ENCODE measurements at regions not wholly inside any gene's neighbourhood (a gene's known extent, or its start where the extent isn't known, plus 50 kb on each side); places are given as distances from the start of the nearest gene placed in this dataset.
"Not testable (repeated sequence)": the region's sequence is repeated elsewhere in the genome, so short reads cannot be mapped to it uniquely, and the experiment has no call there.

GRCh38 chr11:46208803-46209202 lies 68.7 kb upstream of the CREB3L1 start:
- H3K27ac ChIP-seq (ENCODE audit: low read depth, low read length), result no peak overlapping the region

GRCh38 chr11:46207270-46207669 lies 70.2 kb upstream of the CREB3L1 start:
- Histone ChIP-seq H3K4me3 (ENCODE audit: low read depth, low read length) (no peak overlapping the region), H3K79me2 (ENCODE audit: control insufficient read depth, insufficient read depth, low read length, unreplicated experiment) (no peaks in the 10 kb centered on the region), H3K27ac (ENCODE audit: low read depth, low read length) (no peak overlapping the region), H2AFZ (ENCODE audit: low read length, unreplicated experiment) (no peak overlapping the region), H3K27me3 (ENCODE audit: insufficient read depth, low read length) (no peaks in the 10 kb centered on the region), H3K4me1 (ENCODE audit: control insufficient read depth, insufficient read depth, low read length, unreplicated experiment) (peaks cover 11% of the 10 kb centered on the region), H3K36me3 (ENCODE audit: insufficient read depth, low read length) (no peaks in the 10 kb centered on the region)

More at GRCh38 chr11:46208803-46209202, 68.7 kb upstream of the CREB3L1 start:
- no peak overlapping the region for H2AFZ ChIP-seq (ENCODE audit: low read length, unreplicated experiment)
- no peaks in the 10 kb centered on the region for H3K27me3 ChIP-seq (ENCODE audit: insufficient read depth, low read length)
- H3K4me1 ChIP-seq (ENCODE audit: control insufficient read depth, insufficient read depth, low read length, unreplicated experiment), result peaks cover 11% of the 10 kb centered on the region
- no peak overlapping the region for H3K4me3 ChIP-seq (ENCODE audit: low read depth, low read length)
- no peaks in the 10 kb centered on the region for H3K79me2 ChIP-seq (ENCODE audit: control insufficient read depth, insufficient read depth, low read length, unreplicated experiment)
- no peaks in the 10 kb centered on the region for H3K36me3 ChIP-seq (ENCODE audit: insufficient read depth, low read length)

DNA sequence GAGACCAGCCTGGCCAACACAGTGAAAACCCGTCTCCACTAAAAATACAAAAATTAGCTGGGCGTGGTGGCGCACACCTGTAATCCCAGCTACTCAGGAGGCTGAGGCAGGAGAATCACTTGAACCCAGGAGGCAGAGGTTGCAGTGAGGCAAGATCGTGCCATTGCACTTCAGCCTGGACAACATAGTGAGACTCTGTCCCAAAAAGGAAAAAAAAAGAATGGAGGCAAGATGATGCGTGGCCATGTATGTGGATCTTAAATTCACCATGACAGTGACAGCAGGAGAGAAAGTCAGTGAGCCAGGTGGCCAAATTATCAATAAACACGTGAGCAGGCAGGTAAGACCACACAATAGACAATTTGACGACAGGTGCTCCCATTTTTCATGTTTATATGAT lies 73.0 kb upstream of the CREB3L1 start:
- H2AFZ ChIP-seq (ENCODE audit: low read length, unreplicated experiment); H3K27me3 ChIP-seq (ENCODE audit: insufficient read depth, low read length); H3K4me1 ChIP-seq (ENCODE audit: control insufficient read depth, insufficient read depth, low read length, unreplicated experiment); H3K36me3 ChIP-seq (ENCODE audit: insufficient read depth, low read length); H3K27ac ChIP-seq (ENCODE audit: low read depth, low read length); H3K79me2 ChIP-seq (ENCODE audit: control insufficient read depth, insufficient read depth, low read length, unreplicated experiment); H3K4me3 ChIP-seq (ENCODE audit: low read depth, low read length): not testable (repeated sequence)

DNA sequence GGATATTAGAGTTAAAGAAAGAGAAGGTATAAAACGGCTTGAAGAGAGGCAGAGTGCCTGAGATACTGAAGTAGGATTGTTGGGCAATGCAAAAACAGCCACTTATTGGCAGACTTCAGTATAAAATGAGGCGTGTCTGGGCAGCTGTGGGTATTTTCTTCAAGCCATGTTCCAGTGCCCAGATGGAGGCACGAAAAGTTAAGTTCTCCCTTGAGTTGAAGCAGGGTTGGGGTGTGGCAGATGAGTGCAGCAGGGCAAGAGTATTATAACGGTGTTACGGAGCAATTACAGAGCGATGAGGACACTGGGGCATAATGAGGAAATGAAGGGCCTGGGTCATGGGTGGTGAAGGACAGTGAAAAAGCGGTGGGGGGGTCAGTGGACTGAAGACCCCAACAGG lies 73.7 kb upstream of the CREB3L1 start:
- Histone ChIP-seq H3K27ac (ENCODE audit: low read depth, low read length) (no peak overlapping the region), H3K27me3 (ENCODE audit: insufficient read depth, low read length) (no peaks in the 10 kb centered on the region), H3K4me3 (ENCODE audit: low read depth, low read length) (no peak overlapping the region), H3K36me3 (ENCODE audit: insufficient read depth, low read length) (no peaks in the 10 kb centered on the region), H3K4me1 (ENCODE audit: control insufficient read depth, insufficient read depth, low read length, unreplicated experiment) (peaks cover 10% of the 10 kb centered on the region), H3K79me2 (ENCODE audit: control insufficient read depth, insufficient read depth, low read length, unreplicated experiment) (no peaks in the 10 kb centered on the region), H2AFZ (ENCODE audit: low read length, unreplicated experiment) (no peak overlapping the region)

DNA sequence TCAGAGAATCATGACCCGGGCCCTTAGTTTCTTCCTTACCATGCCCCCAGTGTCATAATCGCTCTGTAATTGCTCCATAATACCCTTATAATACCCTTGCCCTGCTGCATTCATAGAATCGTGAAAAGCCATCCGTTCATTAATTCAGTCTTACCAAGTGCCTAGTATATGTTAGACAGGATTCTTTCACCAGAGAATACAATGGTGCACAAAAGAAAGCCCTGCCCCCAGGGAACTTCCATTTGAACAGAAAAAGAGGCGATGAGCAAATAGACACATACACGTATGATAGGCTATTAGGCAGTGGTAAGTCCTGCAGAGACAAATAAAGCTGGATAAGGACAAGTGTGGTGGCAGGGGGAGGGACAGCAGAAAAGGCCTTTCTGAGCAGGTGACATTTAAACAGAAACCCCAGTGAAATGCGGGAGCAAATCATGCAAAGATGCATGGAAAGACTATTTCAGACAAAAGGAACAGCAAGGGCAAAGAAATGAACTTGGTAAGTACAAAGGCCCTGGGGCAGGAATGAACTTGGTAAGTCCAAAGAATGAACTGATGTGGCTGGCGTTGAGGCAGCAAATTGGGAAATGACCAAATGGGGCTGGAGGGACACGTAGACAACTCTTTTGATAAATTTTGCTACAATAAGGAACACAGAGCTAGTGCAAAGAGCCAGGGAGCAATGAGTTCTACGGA lies 74.6 kb upstream of the CREB3L1 start:
- Histone ChIP-seq H3K4me1 (ENCODE audit: control insufficient read depth, insufficient read depth, low read length, unreplicated experiment) (peaks cover 10% of the 10 kb centered on the region), H3K27ac (ENCODE audit: low read depth, low read length) (no peak overlapping the region), H3K36me3 (ENCODE audit: insufficient read depth, low read length) (no peaks in the 10 kb centered on the region), H3K79me2 (ENCODE audit: control insufficient read depth, insufficient read depth, low read length, unreplicated experiment) (no peaks in the 10 kb centered on the region), H3K27me3 (ENCODE audit: insufficient read depth, low read length) (no peaks in the 10 kb centered on the region), H2AFZ (ENCODE audit: low read length, unreplicated experiment) (no peak overlapping the region), H3K4me3 (ENCODE audit: low read depth, low read length) (no peak overlapping the region)

- Histone ChIP-seq H3K27ac (ENCODE audit: low read depth, low read length) (no peak overlapping the region), H3K4me3 (ENCODE audit: low read depth, low read length) (no peak overlapping the region)
Measured at GRCh38 chr11:46202149-46202548, 75.3 kb upstream of the CREB3L1 start.

DNA sequence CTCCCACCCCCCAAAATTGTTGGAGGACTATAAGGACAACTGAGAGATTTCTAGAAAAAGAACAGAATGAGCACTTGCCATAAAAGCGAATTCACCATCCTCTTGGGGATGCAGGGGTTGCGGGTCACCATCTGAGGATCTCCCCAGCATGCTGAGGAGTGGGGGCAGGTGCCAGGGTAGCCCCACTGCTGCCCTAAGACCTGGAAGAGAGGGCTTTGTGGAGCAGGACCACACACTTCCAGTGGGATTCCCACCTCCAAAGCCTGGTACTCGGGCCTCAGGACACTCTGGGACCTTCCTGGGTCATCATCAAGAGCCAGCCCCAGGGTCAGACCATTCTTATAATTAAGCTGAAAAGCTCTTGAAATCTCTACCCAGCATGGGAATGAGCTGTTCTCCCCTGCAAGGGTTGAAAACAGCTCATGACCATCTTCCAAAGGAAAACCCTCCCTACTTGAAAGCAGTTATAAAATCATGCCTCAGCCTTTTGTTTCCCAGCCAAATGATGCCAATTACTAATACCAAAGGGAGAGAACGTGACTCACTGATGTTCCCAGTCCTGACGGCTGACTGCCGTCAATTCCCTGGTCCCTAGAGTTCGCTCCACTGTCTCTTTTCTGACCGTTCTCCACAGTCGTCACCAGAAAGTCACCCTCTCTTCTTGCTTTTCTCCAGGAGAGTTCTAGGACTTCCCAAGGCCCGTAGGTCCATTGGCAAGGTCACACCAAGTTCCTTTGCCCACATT lies 76.8 kb upstream of the CREB3L1 start:
- Histone ChIP-seq H3K4me1 (ENCODE audit: control insufficient read depth, insufficient read depth, low read length, unreplicated experiment) (peaks cover 10% of the 10 kb centered on the region), H3K79me2 (ENCODE audit: control insufficient read depth, insufficient read depth, low read length, unreplicated experiment) (no peaks in the 10 kb centered on the region), H2AFZ (ENCODE audit: low read length, unreplicated experiment) (peak overlapping the region; percentile 58), H3K4me3 (ENCODE audit: low read depth, low read length) (no peak overlapping the region), H3K27ac (ENCODE audit: low read depth, low read length) (0 out of 2 replicates have a peak overlapping the region, but pooled peaks have one; percentile 33), H3K27me3 (ENCODE audit: insufficient read depth, low read length) (peaks cover 11% of the 10 kb centered on the region), H3K36me3 (ENCODE audit: insufficient read depth, low read length) (no peaks in the 10 kb centered on the region)

More at GRCh38 chr11:46202149-46202548, 75.3 kb upstream of the CREB3L1 start:
- no peak overlapping the region for H2AFZ ChIP-seq (ENCODE audit: low read length, unreplicated experiment)
- H3K27me3 ChIP-seq (ENCODE audit: insufficient read depth, low read length), result peaks cover 6% of the 10 kb centered on the region
- H3K79me2 ChIP-seq (ENCODE audit: control insufficient read depth, insufficient read depth, low read length, unreplicated experiment), result no peaks in the 10 kb centered on the region
- H3K36me3 ChIP-seq (ENCODE audit: insufficient read depth, low read length), result no peaks in the 10 kb centered on the region
- peaks cover 10% of the 10 kb centered on the region for H3K4me1 ChIP-seq (ENCODE audit: control insufficient read depth, insufficient read depth, low read length, unreplicated experiment)

GRCh38 chr11:46198245-46199240 lies 77.3 kb upstream of the PHF21A start:
- no peak overlapping the region for H3K27ac ChIP-seq (ENCODE audit: low read depth, low read length)
- H3K36me3 ChIP-seq (ENCODE audit: insufficient read depth, low read length), result no peaks in the 10 kb centered on the region
- H3K27me3 ChIP-seq (ENCODE audit: insufficient read depth, low read length), result peaks cover 16% of the 10 kb centered on the region
- no peak overlapping the region for H3K4me3 ChIP-seq (ENCODE audit: low read depth, low read length)
- no peaks in the 10 kb centered on the region for H3K79me2 ChIP-seq (ENCODE audit: control insufficient read depth, insufficient read depth, low read length, unreplicated experiment)
- no peak overlapping the region for H2AFZ ChIP-seq (ENCODE audit: low read length, unreplicated experiment)
- H3K4me1 ChIP-seq (ENCODE audit: control insufficient read depth, insufficient read depth, low read length, unreplicated experiment), result peaks cover 10% of the 10 kb centered on the region

DNA sequence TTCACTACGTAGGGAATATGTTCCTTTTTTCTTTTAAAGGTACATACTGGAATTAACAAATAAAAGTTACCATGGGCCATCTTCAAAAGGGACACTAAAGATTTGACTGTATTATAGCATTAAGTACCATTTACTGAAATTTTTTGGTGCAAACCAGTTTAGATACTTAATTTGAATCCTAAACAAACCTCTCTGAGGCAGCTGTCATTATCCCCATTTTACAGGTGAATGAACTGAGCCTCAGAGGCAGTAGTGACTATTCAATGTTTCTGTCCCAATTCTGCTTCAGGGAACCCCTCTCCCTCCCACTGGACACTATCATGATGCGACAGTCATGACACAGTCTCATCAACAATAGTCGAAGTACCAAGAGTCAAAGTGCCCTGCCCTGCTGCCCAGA lies 76.2 kb upstream of the PHF21A start:
- H3K4me1 ChIP-seq (ENCODE audit: control insufficient read depth, insufficient read depth, low read length, unreplicated experiment), result peaks cover 10% of the 10 kb centered on the region
- no peak overlapping the region for H3K4me3 ChIP-seq (ENCODE audit: low read depth, low read length)
- no peaks in the 10 kb centered on the region for H3K79me2 ChIP-seq (ENCODE audit: control insufficient read depth, insufficient read depth, low read length, unreplicated experiment)
- no peak overlapping the region for H3K27ac ChIP-seq (ENCODE audit: low read depth, low read length)
- H2AFZ ChIP-seq (ENCODE audit: low read length, unreplicated experiment), result no peak overlapping the region
- H3K36me3 ChIP-seq (ENCODE audit: insufficient read depth, low read length), result no peaks in the 10 kb centered on the region
- H3K27me3 ChIP-seq (ENCODE audit: insufficient read depth, low read length), result peaks cover 16% of the 10 kb centered on the region

GRCh38 chr11:46188017-46188416 lies 66.8 kb upstream of the PHF21A start:
- no peak overlapping the region for H2AFZ ChIP-seq (ENCODE audit: low read length, unreplicated experiment)
- peaks cover 5% of the 10 kb centered on the region; the same call in 1 of the 2 replicates for H3K27me3 ChIP-seq (ENCODE audit: insufficient read depth, low read length)
- H3K27ac ChIP-seq (ENCODE audit: low read depth, low read length), result no peak overlapping the region
- H3K36me3 ChIP-seq (ENCODE audit: insufficient read depth, low read length), result no peaks in the 10 kb centered on the region
- peaks cover 8% of the 10 kb centered on the region for H3K4me1 ChIP-seq (ENCODE audit: control insufficient read depth, insufficient read depth, low read length, unreplicated experiment)
- H3K4me3 ChIP-seq (ENCODE audit: low read depth, low read length), result no peak overlapping the region
- no peaks in the 10 kb centered on the region for H3K79me2 ChIP-seq (ENCODE audit: control insufficient read depth, insufficient read depth, low read length, unreplicated experiment)
